IMR-90 (cell line): ENCODE measurements at regions not wholly inside any gene's neighbourhood (a gene's known extent, or its start where the extent isn't known, plus 50 kb on each side); places are given as distances from the start of the nearest gene placed in this dataset.

Experiments used
- ATAC-seq: fragments of 200-7000 bp; cut with Tn5 transposase; 2 replicates; pipeline ENCODE4 v1.9.1; 2020; ENCODE audit warnings: low read depth, mild to moderate bottlenecking, moderate library complexity
- BruUV-seq: library from RNA; stranded (reverse); fragments of 400-500 nt; replicated peaks from 2 replicates; lab custom pipeline; 2021; lab: Mats Ljungman, UMichigan
- CTCF ChIA-PET: fragments of 300-600 bp; formaldehyde crosslinking; extraction: SDS; loops from one replicate; lab custom pipeline; 2021; ENCODE audit warnings: antibody characterized with exemption; lab: Yijun Ruan, JAX
- POLR2A ChIA-PET: fragments of 300-600 bp; sonication (Branson Sonifier 250); formaldehyde crosslinking; loops from one replicate; lab custom pipeline; 2022; ENCODE audit warnings: antibody characterized with exemption; ENCODE audit not compliant: unreplicated experiment; lab: Charles Lee
- DNase-seq: peaks from one replicate; pipeline ENCODE4 v3.0.0; 2013
- H2AFZ ChIP-seq: replicated peaks from 2 replicates; pipeline ENCODE3; 2013; ENCODE audit warnings: low read length, mild to moderate bottlenecking; ENCODE audit not compliant: poor library complexity
- H2AK5ac ChIP-seq: 2 replicates; pipeline ENCODE4 v1.6.1; 2013; ENCODE audit warnings: low read depth, low read length, inconsistent platforms
- H2AK9ac ChIP-seq: replicated peaks from 2 replicates; pipeline ENCODE3; 2013; ENCODE audit warnings: mild to moderate bottlenecking, low read depth, low read length, moderate library complexity; ENCODE audit not compliant: poor library complexity
- H2BK120ac ChIP-seq: 2 replicates; pipeline ENCODE4 v1.6.1; 2013; ENCODE audit warnings: low read depth, low read length, inconsistent platforms
- H2BK15ac ChIP-seq: 3 replicates; pipeline ENCODE4 v1.6.1; 2013; ENCODE audit warnings: low read depth, low read length, inconsistent platforms
- H2BK20ac ChIP-seq: 2 replicates; pipeline ENCODE4 v1.6.1; 2013; ENCODE audit warnings: low read depth, mild to moderate bottlenecking, inconsistent platforms, low read length, moderate library complexity
- H2BK5ac ChIP-seq: 2 replicates; pipeline ENCODE4 v1.6.1; 2013; ENCODE audit warnings: mild to moderate bottlenecking, low read depth, low read length, inconsistent platforms; ENCODE audit not compliant: poor library complexity, severe bottlenecking
- H3K14ac ChIP-seq: replicated peaks from 2 replicates; pipeline ENCODE4 v1.6.1; 2013; ENCODE audit warnings: low read depth, low read length, inconsistent platforms
- H3K18ac ChIP-seq: 2 replicates; pipeline ENCODE4 v1.6.1; 2013; ENCODE audit warnings: low read depth, low read length, control low read depth
- H3K23ac ChIP-seq: 2 replicates; pipeline ENCODE4 v1.6.1; 2013; ENCODE audit warnings: low read depth, low read length, inconsistent platforms
- H3K27ac ChIP-seq: 2 replicates; pipeline ENCODE4 v1.5.1; 2013; ENCODE audit warnings: mild to moderate bottlenecking, control low read depth, low read length; ENCODE audit not compliant: insufficient read depth
- H3K27me3 ChIP-seq: 2 replicates; pipeline ENCODE4 v1.6.1; 2013; ENCODE audit warnings: low read length; ENCODE audit not compliant: control insufficient read depth, insufficient read depth
- H3K36me3 ChIP-seq: 2 replicates; pipeline ENCODE4 v1.6.1; 2013; ENCODE audit warnings: low read length, mixed read lengths; ENCODE audit not compliant: control insufficient read depth, insufficient read depth
- H3K4ac ChIP-seq: 2 replicates; pipeline ENCODE4 v1.6.1; 2013; ENCODE audit warnings: low read depth, low read length, inconsistent platforms
- H3K4me1 ChIP-seq: 2 replicates; pipeline ENCODE4 v1.6.1; 2013; ENCODE audit warnings: low read length, mixed read lengths; ENCODE audit not compliant: control insufficient read depth, insufficient read depth
- H3K4me2 ChIP-seq: 2 replicates; pipeline ENCODE4 v1.6.1; 2013; ENCODE audit warnings: low read depth, mild to moderate bottlenecking, control low read depth, low read length, moderate library complexity
- H3K4me3 ChIP-seq: 2 replicates; pipeline ENCODE4 v1.5.1; 2013; ENCODE audit warnings: low read depth, mild to moderate bottlenecking, control low read depth, low read length, moderate library complexity; ENCODE audit not compliant: insufficient read depth
- H3K56ac ChIP-seq: 2 replicates; pipeline ENCODE4 v1.6.1; 2013; ENCODE audit warnings: low read length, inconsistent platforms; ENCODE audit not compliant: insufficient read depth; ENCODE audit errors: extremely low read depth
- H3K79me1 ChIP-seq, 2 experiments: 2 replicates each; pipeline ENCODE4 v1.6.1; 2013; ENCODE audit warnings: low read length in 2 of 2, inconsistent platforms in 1 of 2, low read depth in 1 of 2
- H3K9ac ChIP-seq: 2 replicates; pipeline ENCODE4 v1.6.1; 2013; ENCODE audit warnings: low read depth, low read length, control low read depth
- H3K9me1 ChIP-seq: 2 replicates; pipeline ENCODE4 v1.6.1; 2013; ENCODE audit warnings: low read length, inconsistent platforms; ENCODE audit not compliant: insufficient read depth
- H3K9me3 ChIP-seq: 2 replicates; pipeline ENCODE4 v1.6.1; 2013; ENCODE audit warnings: low read length; ENCODE audit not compliant: control insufficient read depth, insufficient read depth
- H4K20me1 ChIP-seq: 2 replicates; pipeline ENCODE4 v1.6.1; 2013; ENCODE audit warnings: low read length, inconsistent platforms; ENCODE audit not compliant: insufficient read depth
- H4K5ac ChIP-seq: 2 replicates; pipeline ENCODE4 v1.6.1; 2013; ENCODE audit warnings: mild to moderate bottlenecking, low read depth, low read length, control low read depth
- H4K8ac ChIP-seq, 2 experiments: 2 replicates each; pipeline ENCODE4 v1.6.1; 2013; ENCODE audit warnings: low read depth in 2 of 2, low read length in 2 of 2, control low read depth in 1 of 2, inconsistent platforms in 1 of 2
- H4K91ac ChIP-seq: 2 replicates; pipeline ENCODE4 v1.6.1; 2013; ENCODE audit warnings: low read depth, low read length, inconsistent platforms; ENCODE audit not compliant: insufficient read depth
- BHLHE40 ChIP-seq: fragments of 150-350 bp; IDR thresholded peaks from 2 replicates; pipeline ENCODE4 v1.6.1; 2016; ENCODE audit warnings: mild to moderate bottlenecking, low read depth, low read length
- CEBPB ChIP-seq: IDR thresholded peaks from 2 replicates; pipeline ENCODE4 v1.6.1; 2012; ENCODE audit warnings: low read depth, low read length, improper control_type of control experiment
- MXI1 ChIP-seq: IDR thresholded peaks from 2 replicates; pipeline ENCODE4 v1.6.1; 2012; ENCODE audit warnings: low read depth, mild to moderate bottlenecking, low read length, moderate library complexity, borderline replicate concordance
- NFE2L2 ChIP-seq: fragments of 150-350 bp; IDR thresholded peaks from 2 replicates; pipeline ENCODE4 v1.6.1; 2016; ENCODE audit warnings: low read depth, mild to moderate bottlenecking, low read length
- POLR2A ChIP-seq: IDR thresholded peaks from 2 replicates; pipeline ENCODE4 v1.6.1; 2012; ENCODE audit warnings: mild to moderate bottlenecking, low read depth, low read length
- RAD21 ChIP-seq: IDR thresholded peaks from 2 replicates; pipeline ENCODE4 v1.6.1; 2012; ENCODE audit warnings: low read length, improper control_type of control experiment
- SMC3 ChIP-seq: fragments of 150-350 bp; IDR thresholded peaks from 2 replicates; pipeline ENCODE4 v1.6.1; 2016; ENCODE audit warnings: low read depth, mild to moderate bottlenecking, antibody characterized with exemption, low read length, moderate library complexity
- WGBS, 2 experiments: methylation state at CpG; one replicate each; pipeline versions ENCODE4 v1.1.5 to v1.1.7; 2013; ENCODE audit warnings: missing lambda C conversion rate in 2 of 2; ENCODE audit not compliant: insufficient read length in 1 of 2; ENCODE audit errors: extremely low coverage in 2 of 2; 5-methylcytosine and 5-hydroxymethylcytosine counted together
- dilution Hi-C: fragments of 300-500 bp; cut with HindIII; formaldehyde crosslinking; loops from one replicate; pipeline ENCODE4 v1.14.3; 2018; ENCODE audit warnings: low sequenced_read_pairs; ENCODE audit not compliant: unreplicated experiment
- in situ Hi-C: fragments of 300-500 bp; cut with MboI; formaldehyde crosslinking; loops from 3 replicates; pipeline ENCODE4 v1.14.3; 2019; ENCODE audit warnings: low sequenced_read_pairs, inconsistent platforms, mixed read lengths
- intact Hi-C: fragments of 100-400 bp; cut with micrococcal nuclease; formaldehyde crosslinking; loops from 2 replicates; pipeline ENCODE4 v1.10.0; 2022
- TF ChIP-seq, protein P1 (sequence below): fragments of 150-350 bp; IDR thresholded peaks from 2 replicates; pipeline ENCODE4 v1.6.1; 2016; ENCODE audit warnings: low read depth, mild to moderate bottlenecking, low read length, moderate library complexity, borderline replicate concordance
- TF ChIP-seq, protein P2 (sequence below): conservative IDR thresholded peaks from 2 replicates; pipeline ENCODE4 v1.5.1; 2012; ENCODE audit warnings: mild to moderate bottlenecking, low read depth, low read length, improper control_type of control experiment
- TF ChIP-seq, protein P3 (sequence below): fragments of 150-350 bp; IDR thresholded peaks from 2 replicates; pipeline ENCODE4 v1.6.1; 2017; ENCODE audit warnings: mild to moderate bottlenecking, antibody characterized with exemption, low read length, low read depth

DNA sequence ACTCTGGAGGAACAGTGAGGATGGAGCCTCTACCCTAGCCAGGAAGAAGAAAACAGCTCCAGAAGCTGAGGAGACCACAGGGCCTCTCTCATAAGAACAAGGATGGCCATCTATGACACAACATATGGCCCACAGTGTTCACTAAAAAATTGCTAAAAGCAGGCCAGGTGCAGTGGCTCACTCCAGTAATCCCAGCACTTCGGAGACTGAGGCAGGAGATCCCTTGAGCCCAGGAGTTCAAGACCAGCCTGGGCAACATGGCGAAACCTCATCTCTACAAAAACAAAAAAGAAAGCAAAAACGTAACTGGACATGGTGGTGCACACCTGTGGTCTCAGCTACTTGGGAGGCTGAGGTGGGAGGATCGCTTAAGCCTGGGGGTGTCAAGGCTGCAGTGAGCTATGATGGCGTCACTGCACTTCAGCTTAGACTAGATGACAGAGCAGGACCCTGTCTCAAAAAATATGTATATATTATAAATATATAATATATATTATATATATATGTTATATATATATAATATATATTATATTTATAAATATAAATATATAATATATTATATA is 103.1 kb downstream of the TOMM20 start:
- no peak overlapping the region for H3K4me3 ChIP-seq
- DNase-seq: no peak
- H2AK9ac ChIP-seq: no peak overlapping the region
- no peak overlapping the region for H3K23ac ChIP-seq
- no peak overlapping the region for H3K56ac ChIP-seq
- no peaks in the 10 kb centered on the region for H3K79me1 ChIP-seq
- H3K27ac ChIP-seq: no peak overlapping the region
- no peaks in the 10 kb centered on the region for H3K4me1 ChIP-seq
- no CpG with 5 or more reads among the region's 5 CpGs for WGBS, 2 experiments
- ChIA-PET POLR2A (no interaction called here), CTCF (interaction anchor here (0.6 kb wide), 1 partner anchor 9 kb away, joined by 5 read pairs; no protein-coding TSS in a partner anchor)
- H3K4me2 ChIP-seq: no peak overlapping the region
- no peak overlapping the region for H3K14ac ChIP-seq
- H4K5ac ChIP-seq: no peak overlapping the region
- no peak overlapping the region for H3K9ac ChIP-seq
- no peak for TF ChIP-seq SMC3
- no peak for TF ChIP-seq NFE2L2
- no peak for TF ChIP-seq MXI1
- TF ChIP-seq, protein P1, sequence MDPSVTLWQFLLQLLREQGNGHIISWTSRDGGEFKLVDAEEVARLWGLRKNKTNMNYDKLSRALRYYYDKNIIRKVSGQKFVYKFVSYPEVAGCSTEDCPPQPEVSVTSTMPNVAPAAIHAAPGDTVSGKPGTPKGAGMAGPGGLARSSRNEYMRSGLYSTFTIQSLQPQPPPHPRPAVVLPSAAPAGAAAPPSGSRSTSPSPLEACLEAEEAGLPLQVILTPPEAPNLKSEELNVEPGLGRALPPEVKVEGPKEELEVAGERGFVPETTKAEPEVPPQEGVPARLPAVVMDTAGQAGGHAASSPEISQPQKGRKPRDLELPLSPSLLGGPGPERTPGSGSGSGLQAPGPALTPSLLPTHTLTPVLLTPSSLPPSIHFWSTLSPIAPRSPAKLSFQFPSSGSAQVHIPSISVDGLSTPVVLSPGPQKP: no peak
- TF ChIP-seq, protein P2, sequence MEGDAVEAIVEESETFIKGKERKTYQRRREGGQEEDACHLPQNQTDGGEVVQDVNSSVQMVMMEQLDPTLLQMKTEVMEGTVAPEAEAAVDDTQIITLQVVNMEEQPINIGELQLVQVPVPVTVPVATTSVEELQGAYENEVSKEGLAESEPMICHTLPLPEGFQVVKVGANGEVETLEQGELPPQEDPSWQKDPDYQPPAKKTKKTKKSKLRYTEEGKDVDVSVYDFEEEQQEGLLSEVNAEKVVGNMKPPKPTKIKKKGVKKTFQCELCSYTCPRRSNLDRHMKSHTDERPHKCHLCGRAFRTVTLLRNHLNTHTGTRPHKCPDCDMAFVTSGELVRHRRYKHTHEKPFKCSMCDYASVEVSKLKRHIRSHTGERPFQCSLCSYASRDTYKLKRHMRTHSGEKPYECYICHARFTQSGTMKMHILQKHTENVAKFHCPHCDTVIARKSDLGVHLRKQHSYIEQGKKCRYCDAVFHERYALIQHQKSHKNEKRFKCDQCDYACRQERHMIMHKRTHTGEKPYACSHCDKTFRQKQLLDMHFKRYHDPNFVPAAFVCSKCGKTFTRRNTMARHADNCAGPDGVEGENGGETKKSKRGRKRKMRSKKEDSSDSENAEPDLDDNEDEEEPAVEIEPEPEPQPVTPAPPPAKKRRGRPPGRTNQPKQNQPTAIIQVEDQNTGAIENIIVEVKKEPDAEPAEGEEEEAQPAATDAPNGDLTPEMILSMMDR: no peak
- TF ChIP-seq RAD21: no peak
- TF ChIP-seq, protein P3, sequence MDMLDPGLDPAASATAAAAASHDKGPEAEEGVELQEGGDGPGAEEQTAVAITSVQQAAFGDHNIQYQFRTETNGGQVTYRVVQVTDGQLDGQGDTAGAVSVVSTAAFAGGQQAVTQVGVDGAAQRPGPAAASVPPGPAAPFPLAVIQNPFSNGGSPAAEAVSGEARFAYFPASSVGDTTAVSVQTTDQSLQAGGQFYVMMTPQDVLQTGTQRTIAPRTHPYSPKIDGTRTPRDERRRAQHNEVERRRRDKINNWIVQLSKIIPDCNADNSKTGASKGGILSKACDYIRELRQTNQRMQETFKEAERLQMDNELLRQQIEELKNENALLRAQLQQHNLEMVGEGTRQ: no peak
- TF ChIP-seq BHLHE40: no peak
- TF ChIP-seq POLR2A: no peak
- no peak for TF ChIP-seq CEBPB
- no peaks in the 10 kb centered on the region for H3K27me3 ChIP-seq
- no peak overlapping the region for H4K8ac ChIP-seq
- no peak overlapping the region for H4K91ac ChIP-seq
- no peak overlapping the region for H2BK120ac ChIP-seq
- intact Hi-C loops (no loop called here), dilution Hi-C loops (no loop called here), in situ Hi-C loops (no loop called here)
- H2AK5ac ChIP-seq: 0 out of 2 replicates have a peak overlapping the region, but pooled peaks have one; percentile 61
- no peaks in the 10 kb centered on the region for H4K20me1 ChIP-seq
- H3K36me3 ChIP-seq: no peaks in the 10 kb centered on the region
- H2BK15ac ChIP-seq: no peak overlapping the region
- no TSS peak for BruUV-seq
- H2BK20ac ChIP-seq: no peak overlapping the region
- H3K9me1 ChIP-seq: peaks cover 10% of the 10 kb centered on the region; the same call in 1 of the 2 replicates
- no peak overlapping the region for H2BK5ac ChIP-seq
- H3K9me3 ChIP-seq: no peaks in the 10 kb centered on the region
- H2AFZ ChIP-seq: no peak overlapping the region
- no peak overlapping the region for H3K4ac ChIP-seq
- no peak overlapping the region for H3K18ac ChIP-seq
- ATAC-seq: no peak
